ENCODE measurements at regions not wholly inside any gene's neighbourhood (a gene's known extent, or its start where the extent isn't known, plus 50 kb on each side); places are given as distances from the start of the nearest gene placed in this dataset.

- H3K27ac ChIP-seq (ENCODE audit: low read depth in 2 of 2, low read length in 2 of 2), result no peak overlapping the region
- H3K9me3 ChIP-seq (ENCODE audit: control insufficient read depth in 2 of 2, low read length in 2 of 2), result no peaks in the 10 kb centered on the region
- no peaks in the 10 kb centered on the region for H3K36me3 ChIP-seq (ENCODE audit: control insufficient read depth in 2 of 2, insufficient read depth in 2 of 2, low read length in 2 of 2)
- no peak overlapping the region for H3K9ac ChIP-seq (ENCODE audit: low read depth in 1 of 2, low read length in 2 of 2)
- H3K4me3 ChIP-seq (ENCODE audit: low read length in 2 of 2), result no peak overlapping the region
- no peaks in the 10 kb centered on the region for H3K27me3 ChIP-seq (ENCODE audit: control insufficient read depth in 2 of 2, insufficient read depth in 2 of 2, low read length in 2 of 2)
- H3K4me1 ChIP-seq (ENCODE audit: control insufficient read depth in 2 of 2, insufficient read depth in 2 of 2, low read length in 2 of 2), result no peaks in the 10 kb centered on the region
Observed at GRCh38 chr6:80402266-80402665, 295.8 kb downstream of the BCKDHB start.
